ENCODE measurements at regions not wholly inside any gene's neighbourhood (a gene's known extent, or its start where the extent isn't known, plus 50 kb on each side); places are given as distances from the start of the nearest gene placed in this dataset.
"Not testable (repeated sequence)": the region's sequence is repeated elsewhere in the genome, so short reads cannot be mapped to it uniquely, and the experiment has no call there.

- H4K20me1 ChIP-seq (ENCODE audit: control insufficient read depth, insufficient read depth, low read depth, low read length) = no peaks in the 10 kb centered on the region
- TF ChIP-seq EZH2phosphoT487 (IDR thresholded peaks at IDR 0.05; ENCODE audit: borderline replicate concordance, low read length) = no peak
- TF ChIP-seq CTCF (IDR thresholded peaks at IDR 0.05; ENCODE audit: low read depth, low read length, poor library complexity, severe bottlenecking) = no peak
Measured at GRCh38 chrX:121754301-121754700, 706.9 kb downstream of the GLUD2 start.

GRCh38 chrX:121755541-121755940 is 708.1 kb downstream of the GLUD2 start:
- Histone ChIP-seq H3K4me1 (ENCODE audit: control insufficient read depth, low read length) (no peaks in the 10 kb centered on the region), H3K4me2 (ENCODE audit: low read length) (no peak overlapping the region), H3K27me3 (ENCODE audit: control insufficient read depth, low read length) (no peaks in the 10 kb centered on the region), H3K4me3 (ENCODE audit: low read length) (no peak overlapping the region), H3K9me3 (ENCODE audit: control insufficient read depth, insufficient read depth, low read length) (no peaks in the 10 kb centered on the region), H4K20me1 (ENCODE audit: control insufficient read depth, insufficient read depth, low read depth, low read length) (no peaks in the 10 kb centered on the region), H3F3A (ENCODE audit: control insufficient read depth, insufficient read depth) (no peaks in the 10 kb centered on the region), H3K9me2 (replicated peaks; ENCODE audit: control insufficient read depth, low read length) (no peaks in the 10 kb centered on the region), H3K79me2 (ENCODE audit: control insufficient read depth, low read length) (no peaks in the 10 kb centered on the region), H3K36me3 (ENCODE audit: control insufficient read depth, low read length) (no peaks in the 10 kb centered on the region), H3K27ac (ENCODE audit: low read depth, low read length) (no peak overlapping the region)
- TF ChIP-seq EZH2phosphoT487 (IDR thresholded peaks at IDR 0.05; ENCODE audit: borderline replicate concordance, low read length) (no peak), CTCF (IDR thresholded peaks at IDR 0.05; ENCODE audit: low read depth, low read length, poor library complexity, severe bottlenecking) (no peak)

More at GRCh38 chrX:121754301-121754700, 706.9 kb downstream of the GLUD2 start:
- H3K27me3 ChIP-seq (ENCODE audit: control insufficient read depth, low read length) = no peaks in the 10 kb centered on the region
- H3K27ac ChIP-seq (ENCODE audit: low read depth, low read length) = no peak overlapping the region
- no peaks in the 10 kb centered on the region for H3K79me2 ChIP-seq (ENCODE audit: control insufficient read depth, low read length)
- no peak overlapping the region for H3K4me2 ChIP-seq (ENCODE audit: low read length)
- H3K36me3 ChIP-seq (ENCODE audit: control insufficient read depth, low read length) = no peaks in the 10 kb centered on the region
- H3K9me2 ChIP-seq (replicated peaks; ENCODE audit: control insufficient read depth, low read length) = no peaks in the 10 kb centered on the region
- H3K4me3 ChIP-seq (ENCODE audit: low read length) = no peak overlapping the region
- no peaks in the 10 kb centered on the region for H3F3A ChIP-seq (ENCODE audit: control insufficient read depth, insufficient read depth)
- no peaks in the 10 kb centered on the region for H3K4me1 ChIP-seq (ENCODE audit: control insufficient read depth, low read length)
- no peaks in the 10 kb centered on the region for H3K9me3 ChIP-seq (ENCODE audit: control insufficient read depth, insufficient read depth, low read length)

- H3K4me1 ChIP-seq (ENCODE audit: control insufficient read depth, low read length) = no peaks in the 10 kb centered on the region
- no peak overlapping the region for H3K4me3 ChIP-seq (ENCODE audit: low read length)
- no peaks in the 10 kb centered on the region for H4K20me1 ChIP-seq (ENCODE audit: control insufficient read depth, insufficient read depth, low read depth, low read length)
- no peaks in the 10 kb centered on the region for H3K9me3 ChIP-seq (ENCODE audit: control insufficient read depth, insufficient read depth, low read length)
- no peaks in the 10 kb centered on the region for H3K9me2 ChIP-seq (replicated peaks; ENCODE audit: control insufficient read depth, low read length)
- TF ChIP-seq CTCF (IDR thresholded peaks at IDR 0.05; ENCODE audit: low read depth, low read length, poor library complexity, severe bottlenecking) (no peak), EZH2phosphoT487 (IDR thresholded peaks at IDR 0.05; ENCODE audit: borderline replicate concordance, low read length) (no peak)
- H3K27me3 ChIP-seq (ENCODE audit: control insufficient read depth, low read length) = no peaks in the 10 kb centered on the region
- H3K79me2 ChIP-seq (ENCODE audit: control insufficient read depth, low read length) = no peaks in the 10 kb centered on the region
- H3K4me2 ChIP-seq (ENCODE audit: low read length) = no peak overlapping the region
- H3K27ac ChIP-seq (ENCODE audit: low read depth, low read length) = no peak overlapping the region
- no peaks in the 10 kb centered on the region for H3K36me3 ChIP-seq (ENCODE audit: control insufficient read depth, low read length)
- no peaks in the 10 kb centered on the region for H3F3A ChIP-seq (ENCODE audit: control insufficient read depth, insufficient read depth)
Measured at GRCh38 chrX:121761845-121762244, 714.4 kb downstream of the GLUD2 start.

GRCh38 chrX:121763671-121764070 is 716.3 kb downstream of the GLUD2 start:
- Histone ChIP-seq H3K4me1 (ENCODE audit: control insufficient read depth, low read length) (no peaks in the 10 kb centered on the region), H3K27me3 (ENCODE audit: control insufficient read depth, low read length) (no peaks in the 10 kb centered on the region), H3K79me2 (ENCODE audit: control insufficient read depth, low read length) (no peaks in the 10 kb centered on the region), H3K9me2 (replicated peaks; ENCODE audit: control insufficient read depth, low read length) (no peaks in the 10 kb centered on the region), H3K4me2 (ENCODE audit: low read length) (no peak overlapping the region), H3K9me3 (ENCODE audit: control insufficient read depth, insufficient read depth, low read length) (no peaks in the 10 kb centered on the region), H3K36me3 (ENCODE audit: control insufficient read depth, low read length) (no peaks in the 10 kb centered on the region), H3F3A (ENCODE audit: control insufficient read depth, insufficient read depth) (no peaks in the 10 kb centered on the region), H3K27ac (ENCODE audit: low read depth, low read length) (no peak overlapping the region), H4K20me1 (ENCODE audit: control insufficient read depth, insufficient read depth, low read depth, low read length) (no peaks in the 10 kb centered on the region), H3K4me3 (ENCODE audit: low read length) (no peak overlapping the region)
- TF ChIP-seq EZH2phosphoT487 (IDR thresholded peaks at IDR 0.05; ENCODE audit: borderline replicate concordance, low read length) = no peak
- no peak for TF ChIP-seq CTCF (IDR thresholded peaks at IDR 0.05; ENCODE audit: low read depth, low read length, poor library complexity, severe bottlenecking)

GRCh38 chrX:121768210-121768609 is 720.8 kb downstream of the GLUD2 start:
- H3K36me3 ChIP-seq (ENCODE audit: control insufficient read depth, low read length); H3F3A ChIP-seq (ENCODE audit: control insufficient read depth, insufficient read depth); H3K4me3 ChIP-seq (ENCODE audit: low read length); H3K9me2 ChIP-seq (replicated peaks; ENCODE audit: control insufficient read depth, low read length); H4K20me1 ChIP-seq (ENCODE audit: control insufficient read depth, insufficient read depth, low read depth, low read length); H3K4me2 ChIP-seq (ENCODE audit: low read length); H3K27ac ChIP-seq (ENCODE audit: low read depth, low read length); H3K79me2 ChIP-seq (ENCODE audit: control insufficient read depth, low read length); H3K9me3 ChIP-seq (ENCODE audit: control insufficient read depth, insufficient read depth, low read length); H3K4me1 ChIP-seq (ENCODE audit: control insufficient read depth, low read length); H3K27me3 ChIP-seq (ENCODE audit: control insufficient read depth, low read length): not testable (repeated sequence)
